Caco-2 (cell line): ENCODE measurements at regions not wholly inside any gene's neighbourhood (a gene's known extent, or its start where the extent isn't known, plus 50 kb on each side); places are given as distances from the start of the nearest gene placed in this dataset.

ENCODE experiments used
- BruUV-seq: library from RNA; stranded (reverse); fragments of 400-500 nt; replicated peaks from 2 replicates; lab custom pipeline; 2021; lab: Mats Ljungman, UMichigan
- CTCF ChIA-PET: fragments of 300-600 bp; sonication (Branson Sonifier 250); formaldehyde crosslinking; loops from one replicate; lab custom pipeline; 2022; ENCODE audit warnings: antibody characterized with exemption; lab: Charles Lee
- POLR2A ChIA-PET: fragments of 300-600 bp; sonication (Branson Sonifier 250); formaldehyde crosslinking; loops from one replicate; lab custom pipeline; 2022; ENCODE audit warnings: antibody characterized with exemption; lab: Charles Lee
- DNase-seq, 2 experiments: peaks; one replicate each; pipeline versions ENCODE4 v3.0.0 to v3.0.0-alpha.2; 2020 to 2022
- H3K27me3 ChIP-seq: replicated peaks from 2 replicates; pipeline ENCODE4 v1.6.0; 2011; ENCODE audit warnings: low read length; ENCODE audit not compliant: control insufficient read depth, insufficient read depth
- H3K36me3 ChIP-seq: 2 replicates; pipeline ENCODE4 v1.5.1; 2011; ENCODE audit warnings: low read length; ENCODE audit not compliant: control insufficient read depth, insufficient read depth
- H3K4me1 ChIP-seq: fragments of 250-450 bp; sonication (Bioruptor Pico); 2 replicates; pipeline ENCODE4 v1.5.1; 2020; ENCODE audit warnings: mild to moderate bottlenecking
- H3K4me3 ChIP-seq: 2 replicates; pipeline ENCODE4 v1.5.1; 2011; ENCODE audit warnings: low read depth, mild to moderate bottlenecking, control low read depth, low read length
- H3K9me3 ChIP-seq: fragments of 250-450 bp; sonication (Bioruptor Pico); 2 replicates; pipeline ENCODE4 v1.5.1; 2020; ENCODE audit warnings: mild to moderate bottlenecking, moderate library complexity
- H3K27ac Mint-ChIP-seq: one replicate; pipeline ENCODE4 v1.8.0; 2022; ENCODE audit warnings: mixed read lengths; ENCODE audit not compliant: unreplicated experiment
- H3K27me3 Mint-ChIP-seq: one replicate; pipeline ENCODE4 v1.8.0; 2022; ENCODE audit warnings: mixed read lengths; ENCODE audit not compliant: insufficient read depth, unreplicated experiment
- H3K36me3 Mint-ChIP-seq: one replicate; pipeline ENCODE4 v1.8.0; 2022; ENCODE audit warnings: mild to moderate bottlenecking, mixed read lengths; ENCODE audit not compliant: insufficient read depth, unreplicated experiment
- H3K4me1 Mint-ChIP-seq: one replicate; pipeline ENCODE4 v1.8.0; 2022; ENCODE audit warnings: low read depth, mixed read lengths; ENCODE audit not compliant: unreplicated experiment
- H3K4me3 Mint-ChIP-seq: one replicate; pipeline ENCODE4 v1.8.0; 2022; ENCODE audit warnings: mild to moderate bottlenecking, moderate library complexity, mixed read lengths; ENCODE audit not compliant: unreplicated experiment
- H3K9me3 Mint-ChIP-seq: one replicate; pipeline ENCODE4 v1.8.0; 2022; ENCODE audit warnings: mixed read lengths; ENCODE audit not compliant: unreplicated experiment
- CTCF ChIP-seq, 2 experiments: fragments of 200-600 bp in 1 of 2; IDR thresholded peaks; 1 replicate in 1 of 2; 2 replicates in 1 of 2; pipeline versions ENCODE4 v1.5.1 to v1.8.0; 2011 to 2022; ENCODE audit warnings: antibody characterized with exemption in 1 of 2, control low read depth in 1 of 2, inconsistent platforms in 1 of 2, low read depth in 1 of 2, low read length in 1 of 2, mild to moderate bottlenecking in 1 of 2, moderate library complexity in 1 of 2; ENCODE audit not compliant: insufficient read depth in 1 of 2, severe bottlenecking in 1 of 2, unreplicated experiment in 1 of 2
- intact Hi-C: fragments of 100-400 bp; cut with micrococcal nuclease; formaldehyde crosslinking; loops from one replicate; pipeline ENCODE4 v1.10.0; 2022; ENCODE audit not compliant: unreplicated experiment

- H3K9me3 Mint-ChIP-seq = no peaks in the 10 kb centered on the region
- no peak for TF ChIP-seq CTCF (IDR thresholded peaks at IDR 0.05; ENCODE audit: insufficient read depth in 1 of 2, low read depth in 1 of 2, low read length in 1 of 2, severe bottlenecking in 1 of 2, unreplicated experiment in 1 of 2)
- no TSS peak for BruUV-seq
- H3K36me3 Mint-ChIP-seq = no peaks in the 10 kb centered on the region
- ChIA-PET POLR2A (no interaction called here), CTCF (no interaction called here)
- no peaks in the 10 kb centered on the region for H3K4me1 ChIP-seq
- H3K36me3 ChIP-seq = no peaks in the 10 kb centered on the region
- intact Hi-C loops = no loop called here
- DNase-seq = no peak
- H3K4me3 ChIP-seq = no peak overlapping the region
- peaks cover 14% of the 10 kb centered on the region for H3K27me3 Mint-ChIP-seq
- no peaks in the 10 kb centered on the region for H3K4me1 Mint-ChIP-seq
- no peaks in the 10 kb centered on the region for H3K9me3 ChIP-seq
- no peak overlapping the region for H3K27ac Mint-ChIP-seq
- no peaks in the 10 kb centered on the region for H3K27me3 ChIP-seq
- H3K4me3 Mint-ChIP-seq = no peak overlapping the region
Measured at GRCh38 chr20:7327810-7328209, 560.3 kb downstream of the BMP2 start.

GRCh38 chr20:7330850-7331249, 563.4 kb downstream of the BMP2 start:
- TF ChIP-seq CTCF (IDR thresholded peaks at IDR 0.05; ENCODE audit: insufficient read depth in 1 of 2, low read depth in 1 of 2, low read length in 1 of 2, severe bottlenecking in 1 of 2, unreplicated experiment in 1 of 2) = no peak
- no peaks in the 10 kb centered on the region for H3K4me1 ChIP-seq
- DNase-seq = no peak
- POLR2A ChIA-PET = no interaction called here
- intact Hi-C loops = no loop called here
- Mint-ChIP-seq H3K36me3 (no peaks in the 10 kb centered on the region), H3K4me1 (no peaks in the 10 kb centered on the region), H3K27me3 (peaks cover 6% of the 10 kb centered on the region), H3K4me3 (no peak overlapping the region), H3K9me3 (no peaks in the 10 kb centered on the region), H3K27ac (no peak overlapping the region)
- H3K36me3 ChIP-seq = no peaks in the 10 kb centered on the region
- CTCF ChIA-PET = interaction anchor here (0.7 kb wide), 1 partner anchor 263 kb away, joined by 5 read pairs; no protein-coding TSS in a partner anchor
- H3K9me3 ChIP-seq = no peaks in the 10 kb centered on the region
- no peak overlapping the region for H3K4me3 ChIP-seq
- no TSS peak for BruUV-seq
- no peaks in the 10 kb centered on the region for H3K27me3 ChIP-seq

- no peak for DNase-seq
- Mint-ChIP-seq H3K27ac (no peak overlapping the region), H3K4me1 (no peaks in the 10 kb centered on the region), H3K36me3 (no peaks in the 10 kb centered on the region), H3K27me3 (no peaks in the 10 kb centered on the region), H3K9me3 (no peaks in the 10 kb centered on the region), H3K4me3 (no peak overlapping the region)
- intact Hi-C loops = no loop called here
- no peaks in the 10 kb centered on the region for H3K36me3 ChIP-seq
- ChIA-PET CTCF (no interaction called here), POLR2A (no interaction called here)
- H3K9me3 ChIP-seq = no peaks in the 10 kb centered on the region
- no peak overlapping the region for H3K4me3 ChIP-seq
- TF ChIP-seq CTCF (IDR thresholded peaks at IDR 0.05; ENCODE audit: insufficient read depth in 1 of 2, low read depth in 1 of 2, low read length in 1 of 2, severe bottlenecking in 1 of 2, unreplicated experiment in 1 of 2) = no peak
- no peaks in the 10 kb centered on the region for H3K4me1 ChIP-seq
- no peaks in the 10 kb centered on the region for H3K27me3 ChIP-seq
- no TSS peak for BruUV-seq
Measured at GRCh38 chr20:7332169-7332568, 564.7 kb downstream of the BMP2 start.
